Left lobe of liver (tissue), 2 donors: ENCODE measurements at regions not wholly inside any gene's neighbourhood (a gene's known extent, or its start where the extent isn't known, plus 50 kb on each side); places are given as distances from the start of the nearest gene placed in this dataset.
A peak's percentile ranks its signal among the peaks of the same experiment; 100 is the strongest.
"Not testable (repeated sequence)": the region's sequence is repeated elsewhere in the genome, so short reads cannot be mapped to it uniquely, and the experiment has no call there.

Source experiments
- ATAC-seq: fragments of 200-7000 bp; cut with Tn5 transposase; one replicate; pipeline ENCODE4 v1.9.1; 2020; ENCODE audit warnings: mild to moderate bottlenecking, moderate library complexity
- DNase-seq: peaks from one replicate; pipeline ENCODE4 v3.0.0-alpha.2; 2020; ENCODE audit warnings: low spot score
- donor health status: DM: no; HTN: no; CAD: no; lungs with moderate emphysema.
- donor health status: DM: no; HTN: yes; CAD: no.

DNA sequence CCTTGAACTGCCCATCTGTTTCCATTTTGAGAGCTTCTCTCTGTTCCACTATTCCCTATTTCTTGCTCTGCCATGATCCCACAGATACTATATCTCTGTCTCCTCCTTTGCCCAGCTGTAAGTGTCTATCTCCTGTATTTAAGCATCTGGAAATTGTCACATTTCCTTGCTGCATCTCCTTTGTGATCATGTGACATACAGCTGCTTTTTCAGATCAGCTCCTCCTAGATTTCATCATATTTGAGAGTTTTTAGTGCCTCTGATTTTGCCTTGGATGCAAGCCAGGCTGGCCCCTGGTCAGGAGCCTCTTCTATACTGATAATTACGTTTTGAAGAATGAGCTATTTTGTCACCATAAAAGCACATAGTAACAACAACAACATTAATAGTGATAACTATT lies 131.7 kb upstream of the TNP1 start:
- DNase-seq (no peak), ATAC-seq (no peak)

GRCh38 chr2:216989340-216990129 lies 129.7 kb upstream of the TNP1 start:
- no peak for ATAC-seq
- no peak for DNase-seq

DNA sequence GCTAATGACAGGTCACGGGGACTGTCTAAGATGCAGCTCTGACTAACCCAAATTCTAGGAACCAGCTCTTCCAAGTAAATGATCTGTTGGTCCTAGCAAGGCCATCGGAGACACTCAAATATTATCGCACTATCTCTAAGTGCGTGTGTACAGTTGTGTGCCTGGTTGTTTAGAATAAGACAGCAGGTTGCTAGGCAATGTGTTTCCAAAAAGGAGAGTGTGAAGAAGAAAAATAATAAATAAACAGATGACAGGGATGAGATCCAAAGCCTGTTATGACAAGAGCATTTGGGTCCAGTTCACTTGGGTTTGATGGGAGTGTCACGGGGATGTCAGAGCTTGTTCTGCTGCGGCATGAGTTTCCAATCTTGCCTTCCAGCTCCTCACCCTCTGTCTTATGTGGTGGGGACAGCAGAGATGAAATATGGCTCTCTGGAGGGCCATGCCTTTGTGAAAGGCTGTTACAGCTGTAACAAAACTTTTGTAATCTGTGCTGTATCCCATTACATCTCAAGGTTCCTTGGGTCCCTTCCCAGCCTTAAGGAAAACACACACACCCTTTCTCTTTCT lies 127.5 kb upstream of the TNP1 start:
- DNase-seq (no peak), ATAC-seq (no peak)

DNA sequence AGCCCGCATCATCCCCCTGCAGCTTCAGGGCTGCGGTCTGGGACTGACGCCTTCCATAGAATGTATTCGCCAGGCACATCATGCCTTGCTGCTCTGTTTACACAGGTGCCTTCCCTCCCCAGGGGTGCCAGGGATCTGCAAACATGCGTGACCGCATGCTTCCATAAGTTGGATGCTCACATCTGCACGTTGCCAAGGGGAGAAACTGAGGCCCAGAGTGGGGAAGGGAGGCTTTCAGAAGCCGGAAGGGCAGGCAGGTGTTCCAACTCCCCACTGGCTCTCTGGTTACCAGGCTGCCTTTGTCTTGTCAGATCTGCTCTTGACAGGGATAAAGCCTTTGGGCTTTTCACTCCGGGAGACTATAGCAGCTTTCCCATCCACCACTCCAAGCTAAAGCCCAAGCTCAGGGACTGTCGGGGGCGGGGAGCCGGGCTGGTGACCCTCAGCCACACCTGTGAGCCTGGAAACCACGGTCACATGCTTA lies 125.8 kb upstream of the TNP1 start:
- ATAC-seq (no peak), DNase-seq (no peak)

DNA sequence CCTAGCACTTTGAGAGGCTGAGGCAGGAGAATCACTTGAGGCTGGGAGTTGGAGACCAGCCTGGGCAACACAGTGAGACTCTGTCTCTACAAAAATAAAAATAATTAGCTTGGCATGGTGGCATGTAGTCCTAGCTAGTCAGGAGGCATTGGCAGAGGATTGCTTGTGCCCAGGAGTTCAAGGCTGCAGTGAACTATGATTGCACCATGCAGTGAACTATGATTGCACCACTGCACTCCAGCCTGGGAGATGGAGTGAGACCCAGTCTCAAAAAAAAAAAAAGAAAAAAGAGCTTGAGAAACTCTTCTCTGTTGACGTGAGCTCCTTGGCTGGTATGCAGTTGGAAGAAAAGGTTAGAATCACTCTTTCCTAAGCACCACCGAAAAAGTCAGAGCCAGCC lies 125.1 kb upstream of the TNP1 start:
- ATAC-seq (peak; percentile 95), DNase-seq (peak; percentile 78)

DNA sequence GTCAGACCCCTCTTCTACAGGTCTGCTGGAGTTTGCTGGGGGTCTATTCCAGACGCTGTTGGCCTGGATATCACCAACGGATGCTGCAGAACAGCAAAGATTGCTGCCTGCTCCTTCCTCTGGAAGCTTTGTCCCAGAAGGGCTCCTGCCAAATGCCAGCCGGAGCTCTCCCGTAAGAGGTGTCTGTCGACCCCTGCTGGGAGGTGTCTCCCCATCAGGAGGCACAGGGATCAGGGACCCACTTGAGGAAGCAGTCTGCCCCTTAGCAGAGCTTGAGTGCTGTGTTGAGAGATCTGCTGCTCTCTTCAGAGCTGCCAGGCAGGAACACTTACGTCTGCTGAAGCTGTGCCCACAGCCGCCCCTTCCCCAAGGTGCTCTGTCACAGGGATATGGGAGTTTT lies 122.1 kb upstream of the TNP1 start:
- ATAC-seq, DNase-seq: not testable (repeated sequence)

GRCh38 chr2:216980510-216980909 lies 120.6 kb upstream of the TNP1 start:
- not testable (repeated sequence) for DNase-seq, ATAC-seq

GRCh38 chr2:216974321-216975302 lies 114.7 kb upstream of the TNP1 start:
- no peak for DNase-seq
- ATAC-seq, result no peak

DNA sequence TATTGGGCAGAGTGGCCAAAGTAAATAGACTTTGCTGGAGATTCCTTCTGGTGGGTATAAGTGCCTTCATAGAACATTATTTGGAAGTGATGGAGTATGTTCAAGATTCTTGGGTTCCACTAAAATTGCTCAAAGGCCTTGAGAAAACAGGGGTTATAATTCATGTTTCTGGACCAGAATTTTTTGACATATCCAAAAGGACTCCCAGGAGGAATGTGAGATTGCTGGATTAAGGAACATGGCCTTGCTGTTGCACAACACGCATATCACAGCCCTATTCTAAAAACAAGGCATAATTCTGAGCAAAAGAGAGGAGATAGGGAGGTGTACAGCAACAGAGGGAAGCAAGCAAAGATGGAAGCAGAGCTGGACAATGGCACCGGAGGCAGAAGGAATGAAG lies 111.7 kb upstream of the TNP1 start:
- no peak for ATAC-seq

DNA sequence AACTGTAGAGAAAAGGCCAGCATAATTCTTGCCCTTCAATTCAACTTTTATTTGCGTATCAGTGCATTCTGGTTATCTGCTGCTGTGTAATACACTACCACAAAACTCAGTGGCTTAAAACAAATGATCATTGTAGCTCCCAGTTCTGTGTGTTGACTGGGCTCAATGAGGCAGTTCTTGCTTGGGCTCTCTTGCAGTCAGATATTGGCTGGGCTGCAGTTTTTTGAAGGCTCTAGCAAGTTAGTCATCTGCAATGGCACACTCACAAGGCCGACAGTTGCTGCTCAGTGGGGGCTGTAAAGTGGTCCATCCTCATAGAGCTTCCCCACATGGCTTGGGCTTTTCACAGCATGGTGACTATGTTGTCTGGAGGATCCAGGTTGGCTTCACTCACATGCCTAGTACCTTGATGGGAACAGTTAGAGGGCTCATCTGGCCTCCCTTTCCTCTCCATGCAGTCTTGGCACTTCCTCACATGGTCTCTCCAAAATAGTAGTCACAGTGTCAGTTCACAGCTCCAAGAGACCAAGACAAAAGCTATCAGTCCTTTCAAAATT lies 110.6 kb upstream of the TNP1 start:
- no peak for DNase-seq
- no peak for ATAC-seq

More for the DNA sequence above, 111.7 kb upstream of the TNP1 start:
- no peak for DNase-seq

GRCh38 chr2:216967889-216968288 lies 108.0 kb upstream of the TNP1 start:
- ATAC-seq (no peak), DNase-seq (no peak)

- DNase-seq (no peak), ATAC-seq (no peak)
Measured at GRCh38 chr2:216960671-216961268, 100.9 kb upstream of the TNP1 start.

GRCh38 chr2:216959433-216959832 lies 99.6 kb upstream of the TNP1 start:
- ATAC-seq (no peak), DNase-seq (no peak)

- ATAC-seq (no peak), DNase-seq (no peak)
Measured at GRCh38 chr2:216956820-216957493, 97.1 kb upstream of the TNP1 start.

DNA sequence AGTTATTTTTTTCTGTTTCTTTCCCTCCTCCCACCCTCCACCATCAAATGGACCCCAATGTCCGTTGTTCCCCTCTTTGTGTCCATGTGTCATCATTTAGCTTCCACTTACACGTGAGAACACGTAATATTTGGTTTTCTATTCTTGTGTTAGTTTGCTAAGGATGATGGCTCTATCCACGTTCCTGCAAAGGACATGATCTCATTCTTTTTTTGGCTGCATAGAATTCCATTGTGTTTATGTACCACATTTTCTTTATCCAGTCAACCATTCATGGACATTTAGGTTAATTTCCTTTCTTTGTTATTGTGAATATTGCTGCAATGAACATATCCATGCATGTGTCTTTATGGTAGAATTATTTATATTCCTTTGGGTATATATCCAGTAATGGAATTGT lies 91.3 kb upstream of the TNP1 start:
- no peak for DNase-seq
- no peak for ATAC-seq

GRCh38 chr2:216950547-216950946 lies 90.7 kb upstream of the TNP1 start:
- DNase-seq (no peak), ATAC-seq (no peak)

- DNase-seq (no peak), ATAC-seq (no peak)
Measured at GRCh38 chr2:216949700-216950413, 90.0 kb upstream of the TNP1 start.

DNA sequence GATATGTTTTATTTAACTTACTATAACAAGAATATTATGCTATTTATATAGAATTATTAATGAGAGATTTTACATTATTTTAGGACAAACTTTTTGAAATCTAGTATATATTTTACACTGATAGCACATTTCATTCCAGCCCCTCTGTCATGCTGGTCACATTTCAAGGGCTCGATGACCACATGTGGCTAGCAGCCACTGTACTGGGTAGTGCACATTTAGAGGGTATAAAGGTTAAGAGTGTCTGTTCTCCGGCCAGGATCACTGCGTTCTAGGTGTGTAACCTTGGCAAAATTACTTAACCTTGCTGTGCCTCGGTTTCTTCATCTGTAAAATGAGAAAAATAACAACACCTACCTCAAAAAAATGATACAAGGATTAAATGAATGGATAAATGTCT lies 87.2 kb upstream of the TNP1 start:
- DNase-seq (no peak), ATAC-seq (peak; percentile 43)

- DNase-seq, result no peak
- ATAC-seq, result no peak
Measured at GRCh38 chr2:216944733-216945132, 84.9 kb upstream of the TNP1 start.
